B cell (primary cell): ENCODE measurements at regions not wholly inside any gene's neighbourhood (a gene's known extent, or its start where the extent isn't known, plus 50 kb on each side); places are given as distances from the start of the nearest gene placed in this dataset.

Source experiments
- ATAC-seq: fragments of 200-7000 bp; cut with Tn5 transposase; one replicate; pipeline ENCODE4 v1.10.0; 2021; ENCODE audit warnings: low read depth, mild to moderate bottlenecking, moderate number of reproducible peaks, moderate library complexity
- CTCF ChIA-PET: fragments of 350-600 bp; sonication (Branson Sonifier 250); formaldehyde crosslinking; loops from one replicate; lab custom pipeline; 2021; ENCODE audit warnings: antibody characterized with exemption, inconsistent platforms; lab: Charles Lee
- POLR2A ChIA-PET: fragments of 350-600 bp; sonication (Branson Sonifier 250); formaldehyde crosslinking; loops from one replicate; lab custom pipeline; 2021; ENCODE audit warnings: antibody characterized with exemption; lab: Charles Lee
- DNase-seq: peaks from one replicate; pipeline ENCODE4 v3.0.0; 2013
- H2AFZ ChIP-seq: 2 replicates; pipeline ENCODE4 v1.6.1; 2012; ENCODE audit warnings: mild to moderate bottlenecking, low read depth, low read length; ENCODE audit not compliant: insufficient read depth, poor library complexity, severe bottlenecking
- H3K27ac ChIP-seq, 2 donors: 1 replicate in 1 of 2; 2 replicates in 1 of 2; pipeline ENCODE4 v1.5.1; 2012 to 2013; ENCODE audit warnings: low read length in 2 of 2, mild to moderate bottlenecking in 2 of 2, moderate library complexity in 1 of 2
- H3K27me3 ChIP-seq, 4 experiments: fragments of 200-600 bp in 1 of 4; sonication (generic) in 1 of 4; replicated peaks in 1 of 4; 1 replicate in 2 of 4; 2 replicates in 2 of 4; pipeline versions ENCODE4 v1.6.1 to v1.7.0; 2013 to 2016; ENCODE audit warnings: low read length in 3 of 4, mild to moderate bottlenecking in 2 of 4, mixed read lengths in 1 of 4, moderate library complexity in 1 of 4; ENCODE audit not compliant: insufficient read depth in 4 of 4, control insufficient read depth in 3 of 4; ENCODE audit errors: control extremely low read depth in 1 of 4
- H3K36me3 ChIP-seq, 2 experiments: replicated peaks in 1 of 2; 1 replicate in 1 of 2; 2 replicates in 1 of 2; pipeline versions ENCODE4 v1.6.1 to v1.7.1; 2013; ENCODE audit warnings: low read length in 1 of 2; ENCODE audit not compliant: insufficient read depth in 2 of 2, control insufficient read depth in 1 of 2; ENCODE audit errors: control extremely low read depth in 1 of 2, extremely low read depth in 1 of 2
- H3K4me1 ChIP-seq, 2 donors: fragments of 200-600 bp in 1 of 2; sonication (generic) in 1 of 2; 1 replicate in 1 of 2; 2 replicates in 1 of 2; pipeline versions ENCODE4 v1.5.1 to v1.6.1; 2013 to 2017; ENCODE audit warnings: low read length in 2 of 2; ENCODE audit not compliant: control insufficient read depth in 2 of 2, insufficient read depth in 2 of 2
- H3K4me2 ChIP-seq: replicated peaks from 2 replicates; pipeline ENCODE3; 2012; ENCODE audit warnings: mild to moderate bottlenecking, low read depth, low read length; ENCODE audit not compliant: poor library complexity, severe bottlenecking
- H3K4me3 ChIP-seq, 5 experiments: fragments of 200-600 bp in 1 of 5; sonication (generic) in 1 of 5; 1 replicate in 3 of 5; 2 replicates in 2 of 5; pipeline versions ENCODE4 v1.5.1 to v1.7.0; 2011 to 2016; ENCODE audit warnings: low read length in 4 of 5, mild to moderate bottlenecking in 4 of 5, low read depth in 2 of 5, control low read depth in 1 of 5, moderate library complexity in 1 of 5; ENCODE audit not compliant: insufficient read depth in 1 of 5; ENCODE audit errors: control extremely low read depth in 1 of 5, extremely low read depth in 1 of 5
- H3K79me2 ChIP-seq: fragments of 200-600 bp; sonication (generic); one replicate; pipeline ENCODE4 v1.6.0; 2016; ENCODE audit warnings: low read length; ENCODE audit not compliant: control insufficient read depth, insufficient read depth
- H3K9ac ChIP-seq: fragments of 200-600 bp; sonication (generic); 2 replicates; pipeline ENCODE4 v1.6.1; 2017; ENCODE audit warnings: mild to moderate bottlenecking, low read length, moderate library complexity
- H3K9me3 ChIP-seq, 3 donors: one replicate each; pipeline versions ENCODE4 v1.6.1 to v1.7.1; 2013; ENCODE audit warnings: low read length in 2 of 3; ENCODE audit not compliant: control insufficient read depth in 2 of 3, insufficient read depth in 1 of 3; ENCODE audit errors: control extremely low read depth in 1 of 3
- H4K20me1 ChIP-seq: 2 replicates; pipeline ENCODE4 v1.6.0; 2012; ENCODE audit warnings: mild to moderate bottlenecking, low read length; ENCODE audit not compliant: insufficient read depth, control insufficient read depth, poor library complexity, severe bottlenecking
- H3K27ac Mint-ChIP-seq: one replicate; pipeline ENCODE4 v1.8.0; 2021; ENCODE audit warnings: mixed read lengths
- H3K27me3 Mint-ChIP-seq: one replicate; pipeline ENCODE4 v1.8.0; 2021; ENCODE audit warnings: mixed read lengths
- H3K4me1 Mint-ChIP-seq: one replicate; pipeline ENCODE4 v1.8.0; 2021; ENCODE audit warnings: mixed read lengths
- H3K4me3 Mint-ChIP-seq: one replicate; pipeline ENCODE4 v1.8.0; 2021; ENCODE audit warnings: mixed read lengths
- H3K9me3 Mint-ChIP-seq: one replicate; pipeline ENCODE4 v1.8.0; 2022; ENCODE audit warnings: mixed read lengths; ENCODE audit not compliant: insufficient read depth
- EZH2 ChIP-seq: IDR thresholded peaks from 2 replicates; pipeline ENCODE4 v1.6.1; 2012; ENCODE audit warnings: borderline replicate concordance, low read depth, mild to moderate bottlenecking, moderate library complexity, low read length; ENCODE audit not compliant: insufficient read depth, poor library complexity, severe bottlenecking
- WGBS: methylation state at CpG from one replicate; pipeline ENCODE4 v1.1.5; 2013; ENCODE audit warnings: missing lambda C conversion rate; ENCODE audit not compliant: insufficient coverage; 5-methylcytosine and 5-hydroxymethylcytosine counted together
- intact Hi-C: fragments of 100-400 bp; cut with micrococcal nuclease; formaldehyde crosslinking; loops from one replicate; pipeline ENCODE4 v1.10.0; 2022
- TF ChIP-seq, protein P1 (sequence below): fragments of 200-600 bp; IDR thresholded peaks from one replicate; pipeline ENCODE4 v1.8.0; 2022; ENCODE audit warnings: antibody characterized with exemption, mild to moderate bottlenecking

DNA sequence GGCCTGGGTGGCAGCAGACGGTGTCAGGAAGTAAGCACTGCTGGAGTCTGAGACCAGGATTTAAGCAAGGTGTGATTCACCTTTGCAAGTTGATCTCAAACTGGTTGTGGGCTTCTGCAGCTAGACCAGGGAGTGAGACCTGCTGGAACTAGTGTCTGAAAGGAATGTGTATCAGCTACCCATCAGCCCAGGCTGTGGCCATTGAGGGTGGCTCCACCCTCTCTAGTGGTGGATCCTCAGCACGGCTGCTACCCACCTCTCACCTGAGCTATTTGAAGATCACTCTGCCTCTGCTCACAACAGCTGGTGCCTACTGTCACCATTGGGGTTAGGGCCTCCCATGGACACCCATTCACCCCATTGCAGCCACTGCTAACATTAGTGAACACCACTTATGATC is 140.3 kb upstream of the DCBLD2 start:
- Mint-ChIP-seq H3K9me3 (no peaks in the 10 kb centered on the region), H3K27ac (no peak overlapping the region), H3K4me3 (no peak overlapping the region), H3K27me3 (no peaks in the 10 kb centered on the region), H3K4me1 (no peaks in the 10 kb centered on the region)
- no peak overlapping the region for H3K4me3 ChIP-seq
- no peaks in the 10 kb centered on the region for H3K27me3 ChIP-seq
- TF ChIP-seq, protein P1, sequence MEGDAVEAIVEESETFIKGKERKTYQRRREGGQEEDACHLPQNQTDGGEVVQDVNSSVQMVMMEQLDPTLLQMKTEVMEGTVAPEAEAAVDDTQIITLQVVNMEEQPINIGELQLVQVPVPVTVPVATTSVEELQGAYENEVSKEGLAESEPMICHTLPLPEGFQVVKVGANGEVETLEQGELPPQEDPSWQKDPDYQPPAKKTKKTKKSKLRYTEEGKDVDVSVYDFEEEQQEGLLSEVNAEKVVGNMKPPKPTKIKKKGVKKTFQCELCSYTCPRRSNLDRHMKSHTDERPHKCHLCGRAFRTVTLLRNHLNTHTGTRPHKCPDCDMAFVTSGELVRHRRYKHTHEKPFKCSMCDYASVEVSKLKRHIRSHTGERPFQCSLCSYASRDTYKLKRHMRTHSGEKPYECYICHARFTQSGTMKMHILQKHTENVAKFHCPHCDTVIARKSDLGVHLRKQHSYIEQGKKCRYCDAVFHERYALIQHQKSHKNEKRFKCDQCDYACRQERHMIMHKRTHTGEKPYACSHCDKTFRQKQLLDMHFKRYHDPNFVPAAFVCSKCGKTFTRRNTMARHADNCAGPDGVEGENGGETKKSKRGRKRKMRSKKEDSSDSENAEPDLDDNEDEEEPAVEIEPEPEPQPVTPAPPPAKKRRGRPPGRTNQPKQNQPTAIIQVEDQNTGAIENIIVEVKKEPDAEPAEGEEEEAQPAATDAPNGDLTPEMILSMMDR = no peak
- no peak for TF ChIP-seq EZH2
- H2AFZ ChIP-seq = no peak overlapping the region
- CTCF ChIA-PET = no interaction called here
- POLR2A ChIA-PET = no interaction called here
- H3K4me1 ChIP-seq = no peaks in the 10 kb centered on the region
- intact Hi-C loops = no loop called here
- H3K36me3 ChIP-seq = no peaks in the 10 kb centered on the region
- no peaks in the 10 kb centered on the region for H4K20me1 ChIP-seq
- no peak overlapping the region for H3K9ac ChIP-seq
- H3K27ac ChIP-seq = no peak overlapping the region
- WGBS = 95% methylated on average over 2 of the region's 2 CpGs
- no peak for ATAC-seq
- no peaks in the 10 kb centered on the region for H3K9me3 ChIP-seq
- DNase-seq = no peak
- H3K79me2 ChIP-seq = no peaks in the 10 kb centered on the region
- no peak overlapping the region for H3K4me2 ChIP-seq

DNA sequence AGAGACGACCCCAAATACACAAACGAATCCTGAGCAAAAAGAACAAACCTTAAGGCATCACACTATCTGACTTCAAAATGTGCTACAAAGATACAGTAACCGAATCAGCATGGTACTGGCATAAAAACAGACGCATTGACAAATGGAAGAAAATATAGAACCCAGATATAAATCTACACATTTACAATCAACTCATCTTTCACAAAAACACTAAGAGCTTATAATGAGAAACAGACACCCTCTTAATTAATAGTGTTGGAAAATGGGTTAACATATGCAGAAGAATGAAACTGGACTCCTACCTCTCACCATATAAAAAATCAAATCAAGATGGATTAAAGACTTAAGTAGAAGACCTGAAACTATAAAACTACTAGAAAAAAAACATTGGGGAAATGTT is 130.3 kb upstream of the DCBLD2 start:
- WGBS = 80% methylated on average over 2 of the region's 4 CpGs
- H3K9ac ChIP-seq = no peak overlapping the region
- ChIA-PET CTCF (no interaction called here), POLR2A (no interaction called here)
- Mint-ChIP-seq H3K27ac (no peak overlapping the region), H3K4me1 (no peaks in the 10 kb centered on the region), H3K4me3 (no peak overlapping the region), H3K27me3 (no peaks in the 10 kb centered on the region), H3K9me3 (peaks cover 2% of the 10 kb centered on the region)
- no peak overlapping the region for H2AFZ ChIP-seq
- no peaks in the 10 kb centered on the region for H4K20me1 ChIP-seq
- no peak overlapping the region for H3K4me2 ChIP-seq
- H3K79me2 ChIP-seq = no peaks in the 10 kb centered on the region
- H3K9me3 ChIP-seq = peaks cover 0 to 1% (median 0%) of the 10 kb centered on the region in 3 donors
- intact Hi-C loops = no loop called here
- no peaks in the 10 kb centered on the region for H3K36me3 ChIP-seq
- no peak overlapping the region for H3K27ac ChIP-seq
- DNase-seq (no peak), ATAC-seq (no peak)
- H3K27me3 ChIP-seq = no peaks in the 10 kb centered on the region
- TF ChIP-seq, protein P1 = no peak
- TF ChIP-seq EZH2 = no peak
- H3K4me3 ChIP-seq = no peak overlapping the region
- H3K4me1 ChIP-seq = no peaks in the 10 kb centered on the region
